K562 (cell line): ENCODE measurements at regions not wholly inside any gene's neighbourhood (a gene's known extent, or its start where the extent isn't known, plus 50 kb on each side); places are given as distances from the start of the nearest gene placed in this dataset.

Experiments used
- CBX3 ChIP-seq, 2 experiments: IDR thresholded peaks; 1 replicate in 1 of 2; 2 replicates in 1 of 2; pipeline ENCODE4 v1.6.1; 2012; ENCODE audit warnings: inconsistent platforms in 2 of 2, low read length in 2 of 2, borderline replicate concordance in 1 of 2, control low read depth in 1 of 2
- CEBPB ChIP-seq: fragments of 450-650 bp; IDR thresholded peaks from 2 replicates; pipeline ENCODE4 v1.6.1; 2016; ENCODE audit warnings: missing genetic modification characterization, missing compliant biosample characterization
- CREM ChIP-seq: IDR thresholded peaks from 2 replicates; pipeline ENCODE4 v1.6.1; 2014; ENCODE audit warnings: antibody characterized with exemption, low read depth
- GABPA ChIP-seq: fragments of 200-800 bp; sonication (Bioruptor generic); conservative IDR thresholded peaks from 2 replicates; pipeline ENCODE4 v1.6.1; 2016; ENCODE audit warnings: low read depth, missing genetic modification characterization, missing compliant biosample characterization
- HDAC3 ChIP-seq: fragments of 450-650 bp; IDR thresholded peaks from 2 replicates; pipeline ENCODE4 v1.6.1; 2018; ENCODE audit warnings: borderline replicate concordance, mild to moderate bottlenecking, moderate library complexity; ENCODE audit not compliant: partially characterized antibody
- IFI16 ChIP-seq: fragments of 250-450 bp; sonication (Bioruptor Pico); IDR thresholded peaks from 2 replicates; pipeline ENCODE4 v2.1.2; 2022; ENCODE audit warnings: mild to moderate bottlenecking, inconsistent platforms
- MCM5 ChIP-seq: fragments of 450-650 bp; IDR thresholded peaks from 2 replicates; pipeline ENCODE4 v1.6.1; 2016; ENCODE audit warnings: low read depth
- NCOA1 ChIP-seq: fragments of 450-650 bp; IDR thresholded peaks from 2 replicates; pipeline ENCODE4 v1.6.1; 2016; ENCODE audit warnings: low read depth
- ZNF174 ChIP-seq: fragments of 250-450 bp; sonication (Bioruptor Pico); IDR thresholded peaks from 2 replicates; pipeline ENCODE4 v1.4.0; 2020; ENCODE audit warnings: mild to moderate bottlenecking
- TF ChIP-seq, protein P1 (sequence below), 3 experiments: IDR thresholded peaks in 2 of 3; conservative IDR thresholded peaks in 1 of 3; 2 replicates each; pipeline ENCODE4 v1.5.1; 2011 to 2012; ENCODE audit warnings: low read length in 3 of 3, mild to moderate bottlenecking in 3 of 3, control low read depth in 2 of 3, improper control_type of control experiment in 1 of 3, inconsistent platforms in 1 of 3, low read depth in 1 of 3, mixed read lengths in 1 of 3, moderate library complexity in 1 of 3; ENCODE audit not compliant: insufficient read depth in 2 of 3
- TF ChIP-seq, protein P2 (sequence below): sonication (generic); formaldehyde crosslinking; IDR thresholded peaks from 2 replicates; pipeline ENCODE4 v1.8.1; 2023; ENCODE audit warnings: mild to moderate bottlenecking, missing genetic modification reagents
- TF ChIP-seq, protein P3 (sequence below): sonication (generic); formaldehyde crosslinking; IDR thresholded peaks from 2 replicates; pipeline ENCODE4 v1.8.1; 2023; ENCODE audit warnings: mild to moderate bottlenecking, missing genetic modification reagents, moderate library complexity
- TF ChIP-seq, protein P4 (sequence below), 2 experiments: fragments of 450-650 bp in 1 of 2; sonication (generic) in 1 of 2; formaldehyde crosslinking in 1 of 2; IDR thresholded peaks; 2 replicates each; pipeline versions ENCODE4 v1.7.1 to v1.9.0; 2016 to 2022; ENCODE audit warnings: inconsistent platforms in 1 of 2, mild to moderate bottlenecking in 1 of 2, missing genetic modification reagents in 1 of 2

DNA sequence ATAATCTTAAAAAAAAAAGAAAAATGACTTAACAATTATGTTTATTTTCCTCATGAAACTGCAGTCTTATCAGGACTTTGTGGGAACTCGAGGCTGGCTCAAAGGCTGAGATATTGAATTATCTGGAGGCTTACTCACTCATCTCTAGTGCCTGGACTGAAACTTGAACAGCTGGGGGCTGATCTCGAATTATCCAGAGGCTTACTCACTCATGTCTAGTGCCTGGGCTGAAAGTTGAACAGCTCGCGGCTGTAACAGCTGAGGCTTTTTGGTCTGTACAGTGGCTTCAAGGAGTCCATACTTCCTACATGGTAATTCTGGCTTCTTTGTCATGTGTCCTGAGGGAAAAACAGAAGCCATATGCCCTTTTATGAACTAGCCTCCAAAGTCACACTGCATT lies 371.9 kb downstream of the CETN3 start:
- TF ChIP-seq, protein P1, sequence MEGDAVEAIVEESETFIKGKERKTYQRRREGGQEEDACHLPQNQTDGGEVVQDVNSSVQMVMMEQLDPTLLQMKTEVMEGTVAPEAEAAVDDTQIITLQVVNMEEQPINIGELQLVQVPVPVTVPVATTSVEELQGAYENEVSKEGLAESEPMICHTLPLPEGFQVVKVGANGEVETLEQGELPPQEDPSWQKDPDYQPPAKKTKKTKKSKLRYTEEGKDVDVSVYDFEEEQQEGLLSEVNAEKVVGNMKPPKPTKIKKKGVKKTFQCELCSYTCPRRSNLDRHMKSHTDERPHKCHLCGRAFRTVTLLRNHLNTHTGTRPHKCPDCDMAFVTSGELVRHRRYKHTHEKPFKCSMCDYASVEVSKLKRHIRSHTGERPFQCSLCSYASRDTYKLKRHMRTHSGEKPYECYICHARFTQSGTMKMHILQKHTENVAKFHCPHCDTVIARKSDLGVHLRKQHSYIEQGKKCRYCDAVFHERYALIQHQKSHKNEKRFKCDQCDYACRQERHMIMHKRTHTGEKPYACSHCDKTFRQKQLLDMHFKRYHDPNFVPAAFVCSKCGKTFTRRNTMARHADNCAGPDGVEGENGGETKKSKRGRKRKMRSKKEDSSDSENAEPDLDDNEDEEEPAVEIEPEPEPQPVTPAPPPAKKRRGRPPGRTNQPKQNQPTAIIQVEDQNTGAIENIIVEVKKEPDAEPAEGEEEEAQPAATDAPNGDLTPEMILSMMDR (IDR thresholded peaks at IDR 0.05 in 2 of 3, conservative IDR thresholded peaks at IDR 0.05 in 1 of 3; ENCODE audit: insufficient read depth in 2 of 3, low read depth in 1 of 3, low read length in 3 of 3): no peak
- TF ChIP-seq ZNF174 (CRISPR knock-in tag) (no peak), IFI16 (CRISPR knock-in tag) (no peak), CREM (no peak), GABPA (no peak), CEBPB (no peak), MCM5 (no peak), NCOA1 (no peak), HDAC3 (no peak), CBX3 (IDR thresholded peaks at IDR 0.05; ENCODE audit: borderline replicate concordance in 1 of 2, low read length in 2 of 2) (no peak)
- TF ChIP-seq, protein P2, sequence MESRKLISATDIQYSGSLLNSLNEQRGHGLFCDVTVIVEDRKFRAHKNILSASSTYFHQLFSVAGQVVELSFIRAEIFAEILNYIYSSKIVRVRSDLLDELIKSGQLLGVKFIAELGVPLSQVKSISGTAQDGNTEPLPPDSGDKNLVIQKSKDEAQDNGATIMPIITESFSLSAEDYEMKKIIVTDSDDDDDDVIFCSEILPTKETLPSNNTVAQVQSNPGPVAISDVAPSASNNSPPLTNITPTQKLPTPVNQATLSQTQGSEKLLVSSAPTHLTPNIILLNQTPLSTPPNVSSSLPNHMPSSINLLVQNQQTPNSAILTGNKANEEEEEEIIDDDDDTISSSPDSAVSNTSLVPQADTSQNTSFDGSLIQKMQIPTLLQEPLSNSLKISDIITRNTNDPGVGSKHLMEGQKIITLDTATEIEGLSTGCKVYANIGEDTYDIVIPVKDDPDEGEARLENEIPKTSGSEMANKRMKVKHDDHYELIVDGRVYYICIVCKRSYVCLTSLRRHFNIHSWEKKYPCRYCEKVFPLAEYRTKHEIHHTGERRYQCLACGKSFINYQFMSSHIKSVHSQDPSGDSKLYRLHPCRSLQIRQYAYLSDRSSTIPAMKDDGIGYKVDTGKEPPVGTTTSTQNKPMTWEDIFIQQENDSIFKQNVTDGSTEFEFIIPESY (CRISPR knock-in tag): no peak
- TF ChIP-seq, protein P3, sequence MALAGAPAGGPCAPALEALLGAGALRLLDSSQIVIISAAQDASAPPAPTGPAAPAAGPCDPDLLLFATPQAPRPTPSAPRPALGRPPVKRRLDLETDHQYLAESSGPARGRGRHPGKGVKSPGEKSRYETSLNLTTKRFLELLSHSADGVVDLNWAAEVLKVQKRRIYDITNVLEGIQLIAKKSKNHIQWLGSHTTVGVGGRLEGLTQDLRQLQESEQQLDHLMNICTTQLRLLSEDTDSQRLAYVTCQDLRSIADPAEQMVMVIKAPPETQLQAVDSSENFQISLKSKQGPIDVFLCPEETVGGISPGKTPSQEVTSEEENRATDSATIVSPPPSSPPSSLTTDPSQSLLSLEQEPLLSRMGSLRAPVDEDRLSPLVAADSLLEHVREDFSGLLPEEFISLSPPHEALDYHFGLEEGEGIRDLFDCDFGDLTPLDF: no peak
- TF ChIP-seq, protein P4, sequence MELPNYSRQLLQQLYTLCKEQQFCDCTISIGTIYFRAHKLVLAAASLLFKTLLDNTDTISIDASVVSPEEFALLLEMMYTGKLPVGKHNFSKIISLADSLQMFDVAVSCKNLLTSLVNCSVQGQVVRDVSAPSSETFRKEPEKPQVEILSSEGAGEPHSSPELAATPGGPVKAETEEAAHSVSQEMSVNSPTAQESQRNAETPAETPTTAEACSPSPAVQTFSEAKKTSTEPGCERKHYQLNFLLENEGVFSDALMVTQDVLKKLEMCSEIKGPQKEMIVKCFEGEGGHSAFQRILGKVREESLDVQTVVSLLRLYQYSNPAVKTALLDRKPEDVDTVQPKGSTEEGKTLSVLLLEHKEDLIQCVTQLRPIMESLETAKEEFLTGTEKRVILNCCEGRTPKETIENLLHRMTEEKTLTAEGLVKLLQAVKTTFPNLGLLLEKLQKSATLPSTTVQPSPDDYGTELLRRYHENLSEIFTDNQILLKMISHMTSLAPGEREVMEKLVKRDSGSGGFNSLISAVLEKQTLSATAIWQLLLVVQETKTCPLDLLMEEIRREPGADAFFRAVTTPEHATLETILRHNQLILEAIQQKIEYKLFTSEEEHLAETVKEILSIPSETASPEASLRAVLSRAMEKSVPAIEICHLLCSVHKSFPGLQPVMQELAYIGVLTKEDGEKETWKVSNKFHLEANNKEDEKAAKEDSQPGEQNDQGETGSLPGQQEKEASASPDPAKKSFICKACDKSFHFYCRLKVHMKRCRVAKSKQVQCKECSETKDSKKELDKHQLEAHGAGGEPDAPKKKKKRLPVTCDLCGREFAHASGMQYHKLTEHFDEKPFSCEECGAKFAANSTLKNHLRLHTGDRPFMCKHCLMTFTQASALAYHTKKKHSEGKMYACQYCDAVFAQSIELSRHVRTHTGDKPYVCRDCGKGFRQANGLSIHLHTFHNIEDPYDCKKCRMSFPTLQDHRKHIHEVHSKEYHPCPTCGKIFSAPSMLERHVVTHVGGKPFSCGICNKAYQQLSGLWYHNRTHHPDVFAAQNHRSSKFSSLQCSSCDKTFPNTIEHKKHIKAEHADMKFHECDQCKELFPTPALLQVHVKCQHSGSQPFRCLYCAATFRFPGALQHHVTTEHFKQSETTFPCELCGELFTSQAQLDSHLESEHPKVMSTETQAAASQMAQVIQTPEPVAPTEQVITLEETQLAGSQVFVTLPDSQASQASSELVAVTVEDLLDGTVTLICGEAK (IDR thresholded peaks at IDR 0.05): no peak
- TF ChIP-seq, protein P4 (CRISPR knock-in tag; IDR thresholded peaks at IDR 0.05): no peak
